ENCODE measurements at regions not wholly inside any gene's neighbourhood (a gene's known extent, or its start where the extent isn't known, plus 50 kb on each side); places are given as distances from the start of the nearest gene placed in this dataset.
"Not testable (repeated sequence)": the region's sequence is repeated elsewhere in the genome, so short reads cannot be mapped to it uniquely, and the experiment has no call there.

DNA sequence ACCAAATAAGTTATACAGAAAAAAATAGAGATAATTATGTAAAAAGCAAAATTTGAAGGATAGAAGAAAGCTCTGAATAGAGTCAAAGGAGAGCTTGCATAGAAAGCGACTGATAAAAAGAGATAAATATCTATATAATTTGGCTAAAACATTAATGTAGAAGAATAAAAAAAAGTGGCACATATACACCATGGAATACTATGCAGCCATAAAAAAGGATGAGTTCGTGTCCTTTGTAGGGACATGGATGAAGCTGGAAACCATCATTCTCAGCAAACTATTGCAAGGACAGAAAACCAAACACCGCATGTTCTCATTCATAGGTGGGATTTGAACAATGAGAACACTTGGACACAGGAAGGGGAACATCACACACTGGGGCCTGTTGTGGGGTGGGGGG, 693.3 kb upstream of the NR2F2 start:
- not testable (repeated sequence) for DNase-seq (ENCODE audit: low spot score in 2 of 2); FAIRE-seq

DNA sequence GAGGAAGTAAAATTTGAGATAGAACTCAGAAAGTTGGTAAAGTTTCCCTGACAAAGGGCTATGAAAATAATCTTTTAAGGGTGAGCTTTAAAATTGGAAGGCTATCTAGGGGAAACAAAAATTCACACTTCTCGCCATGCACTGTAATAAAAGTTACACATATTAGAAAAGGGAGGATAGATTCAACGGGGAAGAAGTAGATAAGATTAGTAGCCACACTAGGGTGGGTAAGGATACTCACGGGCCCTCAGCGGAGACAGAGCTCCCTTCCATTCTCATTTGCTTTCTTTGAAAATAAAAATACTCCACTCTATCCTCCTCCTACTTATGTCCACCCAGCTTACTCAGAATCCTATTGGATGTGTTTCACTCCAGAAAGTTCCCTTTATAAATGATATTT, 691.3 kb upstream of the NR2F2 start:
- no peak for DNase-seq (ENCODE audit: low spot score in 2 of 2)
- FAIRE-seq: no peak

DNA sequence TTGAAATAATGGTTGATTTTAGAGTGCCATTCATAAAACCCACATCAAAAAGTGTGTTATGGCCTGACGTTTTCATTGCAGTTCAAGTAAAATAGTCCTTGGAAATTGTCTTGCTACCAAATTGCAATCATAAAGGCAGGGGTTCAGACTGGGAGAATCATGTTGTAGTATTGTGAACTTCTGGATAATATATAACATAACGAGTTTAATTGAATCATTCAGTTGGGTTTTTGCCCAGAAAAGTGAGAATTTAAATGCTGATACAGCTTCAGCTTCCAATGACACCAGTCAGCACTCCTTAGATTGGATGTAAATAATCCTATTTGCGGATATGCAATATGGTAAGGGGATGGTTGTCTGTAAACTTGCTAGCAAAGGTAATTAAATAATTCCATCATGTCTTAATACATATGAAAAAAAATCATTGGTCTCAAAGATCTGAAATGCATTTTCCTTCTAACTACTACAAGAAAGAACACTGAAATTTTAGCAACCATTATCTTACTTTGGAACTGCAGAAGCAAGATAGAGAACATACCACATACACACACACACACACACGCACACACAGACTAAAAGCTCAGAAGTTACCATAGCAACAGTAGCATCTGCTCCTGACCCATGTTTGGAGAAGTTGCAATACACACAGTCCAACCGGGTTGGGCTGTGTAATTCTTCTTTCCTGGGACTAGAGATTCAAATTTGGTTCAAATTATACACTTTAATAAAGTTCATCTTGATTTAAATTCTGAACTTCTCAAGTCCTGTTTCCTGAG, 686.2 kb upstream of the NR2F2 start:
- FAIRE-seq: no peak

DNA sequence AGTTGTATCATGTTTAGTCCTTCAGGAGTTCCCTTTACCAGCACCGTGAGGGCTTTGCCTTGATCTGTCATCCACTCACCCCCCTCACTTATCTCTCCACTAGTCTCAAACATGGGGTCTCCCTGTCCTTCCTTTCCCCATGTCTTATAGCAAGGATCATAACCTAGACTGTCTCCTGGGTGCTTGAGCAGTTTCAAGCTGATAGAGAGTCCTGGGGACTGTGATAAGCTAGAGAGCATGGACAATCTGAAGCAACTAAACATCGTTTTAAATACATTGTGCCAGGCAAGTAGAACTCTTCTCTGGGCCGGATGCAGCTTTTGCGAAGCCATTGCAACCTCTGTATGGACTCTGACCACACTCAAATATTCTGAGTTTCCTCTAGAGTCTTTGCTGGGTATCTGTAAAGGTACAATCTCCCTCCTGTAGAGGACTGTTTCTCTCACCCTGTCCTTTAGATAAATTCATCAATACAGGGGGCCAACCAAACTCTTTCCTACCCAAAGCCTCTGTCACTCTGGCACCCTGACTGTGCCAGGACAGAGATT, 684.6 kb upstream of the NR2F2 start:
- DNase-seq (ENCODE audit: low spot score in 2 of 2) (no peak), FAIRE-seq (no peak)

More for the DNA sequence above, 686.2 kb upstream of the NR2F2 start:
- DNase-seq (ENCODE audit: low spot score in 2 of 2): no peak

DNA sequence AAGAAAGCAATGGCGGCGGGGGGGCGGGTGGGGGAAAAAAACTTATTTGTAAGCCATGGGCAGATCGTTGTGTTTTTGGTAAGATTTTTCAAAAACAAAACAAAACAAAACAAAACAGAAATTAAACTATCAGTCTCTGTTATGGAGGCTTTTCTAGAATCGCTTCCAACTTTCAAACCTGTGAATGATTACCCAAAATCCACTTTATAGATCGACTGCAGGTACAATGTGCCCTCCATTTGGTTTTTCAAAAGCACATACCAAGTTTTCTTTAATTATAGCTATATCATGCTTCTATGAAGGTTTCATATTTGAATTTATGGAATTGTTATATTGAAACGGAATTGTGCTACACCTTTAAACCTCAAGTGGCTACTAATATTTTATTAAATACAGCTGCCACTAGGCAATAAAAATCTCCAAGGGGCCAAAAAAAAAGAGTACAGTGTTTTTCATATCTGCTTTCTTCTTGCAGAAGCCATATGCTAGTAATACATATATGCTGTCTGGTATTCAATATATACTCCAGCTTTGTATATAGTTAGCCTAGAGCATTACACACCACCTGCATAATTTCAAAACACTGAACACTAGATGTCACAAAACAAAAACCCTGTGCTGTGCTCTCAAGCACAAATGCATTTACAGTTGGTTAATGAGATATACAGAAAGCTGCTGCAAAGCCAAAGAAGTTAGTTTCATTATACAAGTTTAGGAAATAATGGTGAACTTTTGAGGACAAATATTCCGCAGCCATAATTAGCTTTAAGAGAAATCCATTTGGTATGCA, 683.8 kb upstream of the NR2F2 start:
- DNase-seq (ENCODE audit: low spot score in 2 of 2) (no peak), FAIRE-seq (no peak)

DNA sequence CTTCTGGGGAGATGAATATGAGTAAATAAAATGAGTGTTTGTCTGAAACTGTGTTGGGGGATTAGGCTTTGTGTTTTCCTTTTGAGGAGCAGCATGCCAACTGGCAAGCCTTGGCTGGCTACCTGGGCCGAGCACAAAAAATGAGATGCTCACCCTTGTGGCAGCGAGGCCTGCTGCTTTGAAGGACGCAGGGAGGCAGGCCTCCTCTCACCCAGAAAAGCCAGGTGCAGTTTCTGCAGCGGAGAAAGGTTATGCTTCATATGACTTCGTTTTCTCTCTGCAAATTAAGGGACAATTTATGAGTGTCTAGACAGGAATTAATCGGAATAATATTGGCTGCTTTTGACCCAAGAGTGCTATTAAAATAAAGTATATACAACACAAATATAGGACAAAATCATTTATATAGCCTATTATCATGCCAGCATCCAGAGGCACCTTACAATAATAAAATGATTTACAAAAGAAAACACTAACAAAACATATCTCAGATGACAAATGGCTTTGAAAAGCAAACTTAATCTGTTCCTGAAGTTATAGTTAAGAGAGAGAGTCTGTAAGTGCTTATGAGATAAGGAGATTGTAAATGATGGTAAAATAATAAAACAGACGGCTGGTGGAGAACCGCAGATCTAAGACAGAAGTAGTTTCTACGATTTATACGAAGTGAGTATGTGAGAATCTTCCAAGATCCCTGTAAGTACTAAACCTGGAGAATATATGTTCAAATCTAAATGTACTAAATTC, 682.8 kb upstream of the NR2F2 start:
- no peak for DNase-seq (ENCODE audit: low spot score in 2 of 2)
- no peak for FAIRE-seq

DNA sequence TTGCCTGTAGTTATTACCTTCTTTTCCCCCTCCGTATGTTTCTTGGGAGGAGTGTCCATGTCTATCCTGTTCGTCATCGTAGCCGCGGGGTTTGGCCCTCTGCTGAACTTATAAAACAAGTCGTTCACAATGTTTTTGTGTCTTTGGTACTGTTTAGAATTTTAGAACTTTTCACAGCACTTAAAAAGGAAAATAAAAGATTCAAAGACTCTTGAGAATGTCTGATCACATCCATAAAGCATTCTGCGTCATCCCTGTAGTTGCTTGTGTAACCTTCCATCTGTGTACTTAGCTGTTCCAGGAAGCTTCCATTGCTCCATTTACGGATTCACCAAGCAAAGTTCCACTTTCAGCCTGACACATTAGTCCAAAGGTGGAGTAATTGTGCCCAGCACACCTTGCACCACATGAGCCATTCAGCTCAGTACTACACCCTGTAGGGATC, 677.1 kb upstream of the NR2F2 start:
- DNase-seq (ENCODE audit: low spot score in 2 of 2) (no peak), FAIRE-seq (no peak)

DNA sequence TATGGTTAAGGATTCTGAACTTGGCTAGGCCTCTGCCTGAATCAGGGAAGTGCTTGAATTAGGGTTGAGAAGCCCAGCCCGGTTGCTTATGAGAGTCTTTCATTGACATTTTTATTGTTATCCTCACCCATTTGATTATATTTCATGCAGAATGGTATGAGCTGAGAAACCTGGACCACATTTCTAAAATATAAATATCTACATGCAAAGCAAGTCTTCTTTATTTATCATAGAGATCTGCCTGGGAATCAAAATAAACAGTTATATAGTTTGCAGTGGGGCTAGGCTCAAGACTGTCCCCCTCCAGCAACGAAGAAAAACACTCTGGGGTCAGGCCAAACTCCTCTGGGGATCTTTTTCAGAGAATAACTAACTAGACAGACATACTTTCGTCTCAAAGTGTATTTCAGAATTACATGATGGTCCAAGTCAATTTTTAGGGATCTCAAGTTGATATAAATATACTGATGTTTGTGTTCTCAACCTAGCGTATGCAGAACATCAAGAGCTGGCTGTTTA, 675.4 kb upstream of the NR2F2 start:
- FAIRE-seq (no peak), DNase-seq (ENCODE audit: low spot score in 2 of 2) (no peak)

DNA sequence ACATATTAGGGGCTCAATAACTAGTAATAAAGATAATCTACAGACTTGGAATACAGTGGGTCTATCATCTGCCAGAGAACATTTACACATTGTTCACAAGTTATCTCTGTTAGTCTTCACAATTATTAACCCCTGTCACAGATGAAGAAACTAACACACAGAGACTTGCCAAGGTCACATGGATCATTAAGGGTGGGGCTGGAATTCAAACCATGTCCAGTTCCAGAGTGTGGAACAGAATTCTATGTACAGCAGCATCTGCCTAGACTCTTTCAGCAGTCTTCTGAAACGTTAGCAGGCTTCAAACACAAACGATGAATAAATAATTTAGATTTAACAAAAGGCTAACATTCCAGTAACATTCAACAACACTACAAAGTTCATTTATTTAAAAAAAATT, 673.9 kb upstream of the NR2F2 start:
- FAIRE-seq (no peak), DNase-seq (ENCODE audit: low spot score in 2 of 2) (no peak)

DNA sequence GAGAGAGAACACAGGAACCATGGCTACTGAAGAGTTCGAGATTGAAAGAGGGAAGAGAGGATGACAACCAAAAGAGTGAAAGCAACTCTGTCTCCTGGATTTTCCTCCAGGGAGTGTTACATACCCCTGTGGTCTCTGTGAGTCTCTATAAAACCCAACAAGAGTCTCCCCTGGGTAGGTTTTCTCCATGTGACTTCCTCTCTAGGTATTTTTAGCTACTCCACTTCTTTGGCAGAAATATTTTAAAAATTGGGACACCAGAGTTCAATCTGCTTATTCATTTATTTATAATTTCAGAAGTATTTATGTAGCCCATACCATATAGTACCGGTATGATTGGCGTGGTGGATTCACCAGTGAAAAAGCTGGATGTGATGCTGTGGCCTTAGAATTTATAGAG, 671.7 kb upstream of the NR2F2 start:
- no peak for DNase-seq (ENCODE audit: low spot score in 2 of 2)
- FAIRE-seq: no peak

DNA sequence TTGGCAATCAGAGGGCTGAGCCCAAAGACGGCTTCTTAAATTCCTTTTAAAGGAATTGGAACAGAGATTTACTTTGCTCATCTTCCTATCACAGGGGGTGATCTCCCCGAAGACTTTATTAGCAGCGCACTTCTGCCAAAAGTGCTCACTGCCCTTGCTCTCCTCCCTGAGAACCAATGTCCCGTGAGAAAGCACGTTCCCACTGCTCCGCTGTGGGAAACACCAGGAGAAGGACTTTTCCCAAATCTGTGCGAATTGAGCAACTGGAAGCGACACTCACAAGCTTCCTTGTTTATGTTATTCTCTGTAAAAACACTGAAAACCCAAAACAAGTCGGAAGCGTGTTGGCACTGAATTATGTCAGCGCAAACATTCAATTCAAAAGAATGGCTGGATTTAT, 670.8 kb upstream of the NR2F2 start:
- FAIRE-seq (no peak), DNase-seq (ENCODE audit: low spot score in 2 of 2) (no peak)

DNA sequence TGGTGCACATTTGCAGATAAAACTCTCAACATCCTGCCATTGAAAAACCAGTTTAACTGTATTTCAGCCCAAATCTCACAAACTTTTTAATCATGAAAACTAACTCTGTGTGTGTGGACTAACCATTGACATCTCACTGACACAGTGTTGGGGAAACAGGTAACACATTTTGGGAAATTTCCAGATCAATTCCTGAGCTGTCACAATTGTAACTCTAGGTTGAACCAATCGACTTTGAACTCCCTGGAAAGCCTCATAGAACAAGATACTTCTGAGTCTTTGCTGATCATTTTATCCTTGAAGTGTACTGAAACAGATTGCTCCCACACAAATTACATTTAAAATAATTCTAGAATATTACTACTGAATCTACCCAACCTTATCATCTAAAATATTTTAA, 667.9 kb upstream of the NR2F2 start:
- FAIRE-seq (no peak), DNase-seq (ENCODE audit: low spot score in 2 of 2) (no peak)

DNA sequence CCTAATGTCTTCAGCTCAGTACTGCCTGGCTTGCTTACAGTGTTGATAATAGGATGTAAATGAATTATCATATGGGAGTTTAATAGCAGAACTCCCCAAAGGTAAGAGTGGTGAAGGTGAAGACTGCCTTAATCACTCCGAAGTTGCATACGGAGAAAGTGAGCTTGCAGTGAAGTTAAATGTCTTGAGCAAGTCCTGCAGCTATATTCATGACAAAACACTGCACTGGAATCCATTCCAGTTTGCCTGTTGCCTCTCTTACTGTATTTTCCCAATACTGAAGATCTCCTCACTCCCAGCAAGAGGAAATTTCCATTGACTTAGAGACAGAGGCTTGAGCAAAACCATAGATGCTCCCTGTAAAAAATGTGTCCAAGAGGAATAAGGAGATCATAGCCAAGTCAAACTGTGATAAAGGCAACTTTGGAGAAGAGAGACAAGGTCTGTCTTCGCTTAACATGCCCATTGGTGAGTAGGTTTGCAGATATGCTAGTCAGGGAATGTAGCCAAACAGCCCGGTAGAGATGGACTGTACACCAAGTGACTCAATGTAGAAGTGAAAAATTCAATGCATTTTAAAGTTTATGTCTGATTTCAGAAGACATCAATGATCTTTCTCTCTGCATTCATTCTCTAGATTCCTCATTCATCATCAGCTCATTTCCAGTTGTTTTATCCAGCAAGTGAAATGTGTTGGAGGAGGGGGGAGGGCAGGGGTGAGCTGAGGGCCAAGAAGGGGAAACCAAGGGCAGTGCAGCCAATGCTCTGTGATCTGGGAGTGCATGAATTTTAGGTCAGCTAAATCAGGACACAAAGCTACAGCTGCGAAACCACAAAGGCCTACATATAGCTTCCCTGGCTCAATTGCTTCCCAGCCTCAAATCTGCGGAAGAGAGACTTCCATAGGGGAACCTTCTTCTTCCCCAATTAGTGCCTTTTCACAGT, 667.1 kb upstream of the NR2F2 start:
- DNase-seq (ENCODE audit: low spot score in 2 of 2) (no peak), FAIRE-seq (no peak)

DNA sequence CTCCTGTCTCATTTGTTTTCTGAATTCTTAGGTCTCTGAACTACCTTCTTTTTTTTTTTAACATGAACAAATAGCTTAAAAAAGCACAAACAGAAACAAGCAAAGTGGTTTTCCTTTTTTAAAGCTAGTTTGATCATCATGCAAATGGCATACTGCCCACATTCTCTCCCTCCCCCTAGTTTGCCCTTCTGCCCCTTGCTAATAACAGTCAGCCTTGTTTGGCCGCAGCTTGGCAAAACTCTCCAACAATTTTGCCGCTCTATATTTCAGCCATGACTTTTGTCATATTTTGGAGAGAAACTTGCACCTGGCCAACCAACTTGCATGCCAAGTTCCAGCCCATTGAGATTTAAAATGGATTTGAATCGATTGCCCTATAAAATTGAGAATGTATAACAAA, 666.0 kb upstream of the NR2F2 start:
- FAIRE-seq (no peak), DNase-seq (ENCODE audit: low spot score in 2 of 2) (no peak)

DNA sequence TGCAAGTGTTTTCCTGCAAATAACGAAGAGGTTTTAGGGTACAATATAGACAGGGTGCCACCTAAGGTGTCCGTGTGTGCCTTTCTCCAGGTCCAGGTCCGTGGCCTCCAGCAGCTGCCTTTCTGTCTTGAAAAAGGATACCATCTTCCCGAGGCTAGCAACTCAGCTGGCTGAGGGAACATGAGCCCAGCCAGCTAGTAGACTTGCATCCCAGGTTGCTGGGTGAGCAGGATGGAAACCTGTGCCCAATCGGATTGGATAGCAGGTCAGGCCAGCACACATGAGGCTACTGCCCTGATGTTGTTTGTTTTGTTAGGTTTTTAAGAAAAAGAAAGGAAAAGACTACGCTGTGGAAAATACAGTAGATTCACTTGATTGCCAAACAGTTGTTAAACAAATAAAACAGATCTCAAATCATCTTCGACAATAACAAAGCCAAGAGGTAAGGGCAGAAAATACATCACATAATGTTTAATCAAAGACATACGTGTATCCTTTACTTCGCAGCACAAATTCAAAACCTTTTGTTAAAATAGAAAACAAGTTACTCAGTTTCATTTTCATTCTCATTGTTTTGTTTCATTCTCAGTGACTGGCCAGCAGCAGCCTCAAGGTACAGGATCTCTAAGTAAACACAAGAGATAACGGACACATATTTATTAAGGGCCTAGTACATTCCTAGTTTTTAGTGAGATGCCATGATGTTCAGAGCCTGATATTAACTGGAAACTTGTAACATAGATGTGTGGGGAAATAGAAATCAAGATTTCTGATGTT, 661.2 kb upstream of the NR2F2 start:
- no peak for DNase-seq (ENCODE audit: low spot score in 2 of 2)
- no peak for FAIRE-seq

DNA sequence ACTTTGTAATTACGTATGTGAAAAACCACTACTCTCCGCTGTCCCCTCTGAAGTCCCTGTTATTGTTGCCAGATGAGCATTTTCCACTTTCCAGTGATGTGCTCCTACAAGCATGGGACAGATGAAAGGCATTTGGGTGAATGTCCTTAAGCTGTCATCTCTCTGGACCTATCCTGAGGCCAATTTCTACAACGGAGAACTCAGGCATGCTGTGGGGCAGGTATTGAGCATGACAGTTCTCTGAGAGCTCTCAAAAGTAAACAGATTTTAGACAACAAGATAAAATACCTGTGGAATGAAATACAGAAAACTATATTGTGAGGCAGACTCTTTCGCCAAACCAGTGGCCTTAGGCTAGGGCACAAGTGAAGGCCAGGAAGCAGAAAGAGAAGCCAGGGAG, 656.5 kb upstream of the NR2F2 start:
- FAIRE-seq: no peak

DNA sequence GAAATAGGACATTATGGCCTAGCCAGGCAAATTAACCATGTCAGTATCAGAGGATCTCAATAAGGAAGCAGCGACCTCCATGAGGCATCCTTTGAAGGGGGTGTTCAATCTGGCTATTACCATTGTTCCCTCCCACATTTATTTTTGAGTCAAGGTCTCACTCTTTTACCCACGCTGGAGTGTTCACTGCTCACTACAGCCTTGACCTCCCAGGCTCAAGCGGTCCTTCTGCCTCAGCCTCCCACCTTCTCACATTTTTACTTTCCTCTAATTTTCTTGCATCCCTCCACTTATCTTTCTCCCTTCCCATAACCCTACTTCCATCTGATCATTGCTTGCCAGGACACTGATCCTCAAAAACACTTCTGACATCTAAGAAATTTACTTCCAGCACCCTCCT, 654.0 kb upstream of the NR2F2 start:
- DNase-seq (ENCODE audit: low spot score in 2 of 2): no peak
- FAIRE-seq: no peak

More for the DNA sequence above, 656.5 kb upstream of the NR2F2 start:
- no peak for DNase-seq (ENCODE audit: low spot score in 2 of 2)

DNA sequence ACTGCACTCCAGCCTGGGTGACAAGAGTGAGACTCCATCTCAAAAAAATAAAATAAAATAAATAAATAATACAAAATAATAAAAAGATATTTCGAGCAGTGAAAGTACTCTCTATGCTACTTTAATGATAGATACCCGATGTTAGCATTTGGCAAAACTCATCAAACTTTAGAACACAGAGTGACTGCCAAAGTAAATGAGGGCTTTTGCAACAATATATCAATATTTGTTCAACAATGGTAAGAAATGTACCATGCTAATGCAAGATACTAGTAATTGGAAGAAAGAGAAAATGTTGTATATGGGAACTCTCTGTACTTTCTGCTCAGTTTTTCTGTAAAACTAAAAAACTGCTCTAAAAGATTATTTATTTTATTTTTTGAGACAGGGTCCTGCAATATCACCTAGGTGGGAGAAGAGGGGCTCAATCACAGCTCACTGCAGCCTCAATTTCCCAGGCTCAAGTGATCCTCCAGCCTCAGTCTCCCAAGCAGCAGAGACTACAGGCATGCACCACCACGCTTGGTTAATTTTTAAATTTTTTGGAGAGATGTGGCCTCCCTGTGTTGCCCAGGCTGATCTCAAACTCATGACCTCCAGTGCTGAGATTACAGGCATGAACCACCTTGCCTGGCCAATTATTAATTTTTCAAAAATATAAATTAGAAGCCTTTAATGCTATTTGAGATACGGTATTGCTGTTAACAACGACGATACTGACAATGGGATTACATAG, 650.5 kb upstream of the NR2F2 start:
- FAIRE-seq (no peak), DNase-seq (ENCODE audit: low spot score in 2 of 2) (no peak)
